ENCODE measurements at regions not wholly inside any gene's neighbourhood (a gene's known extent, or its start where the extent isn't known, plus 50 kb on each side); places are given as distances from the start of the nearest gene placed in this dataset.

GRCh38 chr14:80134321-80134720 is 77.0 kb downstream of the DIO2 start:
- TF ChIP-seq POLR2A (IDR thresholded peaks at IDR 0.05) (no peak), POLR2AphosphoS5 (IDR thresholded peaks at IDR 0.05) (no peak)

All from prostate gland (tissue), 1 donor.